ENCODE measurements at regions not wholly inside any gene's neighbourhood (a gene's known extent, or its start where the extent isn't known, plus 50 kb on each side); places are given as distances from the start of the nearest gene placed in this dataset.

GRCh38 chr17:71546419-71546818, 574.4 kb upstream of the SOX9 start:
- TF ChIP-seq, protein P1, sequence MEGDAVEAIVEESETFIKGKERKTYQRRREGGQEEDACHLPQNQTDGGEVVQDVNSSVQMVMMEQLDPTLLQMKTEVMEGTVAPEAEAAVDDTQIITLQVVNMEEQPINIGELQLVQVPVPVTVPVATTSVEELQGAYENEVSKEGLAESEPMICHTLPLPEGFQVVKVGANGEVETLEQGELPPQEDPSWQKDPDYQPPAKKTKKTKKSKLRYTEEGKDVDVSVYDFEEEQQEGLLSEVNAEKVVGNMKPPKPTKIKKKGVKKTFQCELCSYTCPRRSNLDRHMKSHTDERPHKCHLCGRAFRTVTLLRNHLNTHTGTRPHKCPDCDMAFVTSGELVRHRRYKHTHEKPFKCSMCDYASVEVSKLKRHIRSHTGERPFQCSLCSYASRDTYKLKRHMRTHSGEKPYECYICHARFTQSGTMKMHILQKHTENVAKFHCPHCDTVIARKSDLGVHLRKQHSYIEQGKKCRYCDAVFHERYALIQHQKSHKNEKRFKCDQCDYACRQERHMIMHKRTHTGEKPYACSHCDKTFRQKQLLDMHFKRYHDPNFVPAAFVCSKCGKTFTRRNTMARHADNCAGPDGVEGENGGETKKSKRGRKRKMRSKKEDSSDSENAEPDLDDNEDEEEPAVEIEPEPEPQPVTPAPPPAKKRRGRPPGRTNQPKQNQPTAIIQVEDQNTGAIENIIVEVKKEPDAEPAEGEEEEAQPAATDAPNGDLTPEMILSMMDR (IDR thresholded peaks at IDR 0.05; ENCODE audit: control extremely low read depth in 1 of 3, insufficient read depth in 1 of 3, low read depth in 1 of 3, low read length in 3 of 3) = no peak
- TF ChIP-seq FOSL1 (IDR thresholded peaks at IDR 0.05; ENCODE audit: insufficient read depth, low read depth, low read length) (no peak), TAF7 (optimal IDR thresholded peaks at IDR 0.05; ENCODE audit: borderline replicate concordance, low read depth, low read length) (no peak), POU5F1 (IDR thresholded peaks at IDR 0.05; ENCODE audit: low read depth, low read length) (no peak), ASH2L (IDR thresholded peaks at IDR 0.05; ENCODE audit: low read length) (no peak), CBX5 (IDR thresholded peaks at IDR 0.05; ENCODE audit: low read depth, low read length) (no peak), NRF1 (IDR thresholded peaks at IDR 0.05; ENCODE audit: low read depth, low read length) (no peak), TCF12 (IDR thresholded peaks at IDR 0.05; ENCODE audit: low read depth, low read length) (no peak), POLR2A (IDR thresholded peaks at IDR 0.05; ENCODE audit: control extremely low read depth in 1 of 2, low read depth in 2 of 2, low read length in 2 of 2) (no peak)
